Lung (tissue), 11 donors: ENCODE measurements at regions not wholly inside any gene's neighbourhood (a gene's known extent, or its start where the extent isn't known, plus 50 kb on each side); places are given as distances from the start of the nearest gene placed in this dataset.
A peak's percentile ranks its signal among the peaks of the same experiment; 100 is the strongest.

Experiments used
- ATAC-seq: fragments of 200-7000 bp; cut with Tn5 transposase; one replicate; pipeline ENCODE4 v1.9.1; 2020; ENCODE audit warnings: moderate number of reproducible peaks; ENCODE audit not compliant: insufficient read depth, low FRiP score
- DNase-seq, 3 donors: peaks; one replicate each; pipeline ENCODE4 v3.0.0-alpha.2; 2013 to 2017
- H3K27ac ChIP-seq, 2 donors: one replicate each; pipeline ENCODE4 v1.5.1; 2013; ENCODE audit warnings: mild to moderate bottlenecking in 2 of 2, moderate library complexity in 2 of 2, control low read depth in 1 of 2, inconsistent platforms in 1 of 2, low read depth in 1 of 2, low read length in 1 of 2
- H3K27me3 ChIP-seq, 3 donors: one replicate each; pipeline ENCODE4 v1.5.1; 2013; ENCODE audit warnings: low read length in 2 of 3; ENCODE audit not compliant: control insufficient read depth in 3 of 3, insufficient read depth in 3 of 3
- H3K36me3 ChIP-seq, 4 donors: one replicate each; pipeline ENCODE4 v1.5.1; 2013; ENCODE audit warnings: low read length in 4 of 4, mild to moderate bottlenecking in 1 of 4, moderate library complexity in 1 of 4; ENCODE audit not compliant: control insufficient read depth in 4 of 4, insufficient read depth in 4 of 4
- H3K4me1 ChIP-seq, 5 donors: one replicate each; pipeline ENCODE4 v1.5.1; 2013; ENCODE audit warnings: low read length in 5 of 5, mild to moderate bottlenecking in 2 of 5, moderate library complexity in 1 of 5; ENCODE audit not compliant: control insufficient read depth in 5 of 5, insufficient read depth in 5 of 5
- H3K4me3 ChIP-seq: one replicate; pipeline ENCODE4 v1.5.1; 2013; ENCODE audit warnings: mild to moderate bottlenecking, control low read depth, moderate library complexity
- H3K9ac ChIP-seq, 2 donors: one replicate each; pipeline ENCODE4 v1.5.1; 2013; ENCODE audit warnings: low read length in 2 of 2, control low read depth in 1 of 2; ENCODE audit not compliant: insufficient read depth in 1 of 2
- H3K9me3 ChIP-seq, 4 donors: one replicate each; pipeline ENCODE4 v1.5.1; 2013; ENCODE audit warnings: low read length in 3 of 4, mild to moderate bottlenecking in 1 of 4, moderate library complexity in 1 of 4; ENCODE audit not compliant: control insufficient read depth in 4 of 4, insufficient read depth in 3 of 4
- CTCF ChIP-seq: IDR thresholded peaks from 2 replicates; pipeline ENCODE4 v1.5.1; 2012; ENCODE audit warnings: mild to moderate bottlenecking; ENCODE audit errors: control extremely low read depth, extremely low read depth
- WGBS, 2 donors: extraction: QIAGEN DNeasy Blood & Tissue Kit; methylation state at CpG; one replicate each; pipeline ENCODE4 v1.1.7; 2013; 5-methylcytosine and 5-hydroxymethylcytosine counted together
- donor health status: control.
- donor health status: control.
- donor health status: Bipolar disorder and iron deficiency.
- donor health status: healthy.
- donor health status: DM: yes; HTN: yes; CAD: no.

GRCh38 chr15:87518957-87519356 lies 737.6 kb downstream of the NTRK3 start:
- H3K9me3 ChIP-seq: no peaks in the 10 kb centered on the region
- DNase-seq (no peak), ATAC-seq (no peak)
- H3K27ac ChIP-seq: no peak overlapping the region
- 69 to 80% methylated on average over 3 of the region's 3 CpGs for whole genome bisulfite sequencing, 2 donors
- no peaks in the 10 kb centered on the region for H3K36me3 ChIP-seq
- H3K4me3 ChIP-seq: no peak overlapping the region
- TF ChIP-seq CTCF: no peak
- no peaks in the 10 kb centered on the region for H3K27me3 ChIP-seq
- no peak overlapping the region for H3K9ac ChIP-seq
- no peaks in the 10 kb centered on the region for H3K4me1 ChIP-seq

- H3K4me3 ChIP-seq: no peak overlapping the region
- ATAC-seq (no peak), DNase-seq (no peak)
- H3K27me3 ChIP-seq: no peaks in the 10 kb centered on the region
- no peak overlapping the region for H3K27ac ChIP-seq
- H3K36me3 ChIP-seq: no peaks in the 10 kb centered on the region
- 81 to 86% methylated on average over 2 of the region's 2 CpGs for WGBS, 2 donors
- TF ChIP-seq CTCF: no peak
- H3K9me3 ChIP-seq: no peaks in the 10 kb centered on the region
- H3K9ac ChIP-seq: no peak overlapping the region
- peaks cover 0 to 5% (median 0%) of the 10 kb centered on the region in 5 donors for H3K4me1 ChIP-seq
These were observed 748.5 kb downstream of the NTRK3 start for GRCh38 chr15:87508086-87508485.

- DNase-seq: no peak
- no peak overlapping the region for H3K4me3 ChIP-seq
- H3K9me3 ChIP-seq: no peaks in the 10 kb centered on the region
- peak overlapping the region in 1 of 2 donors; percentile 12 for H3K27ac ChIP-seq
- no peak for ATAC-seq
- H3K9ac ChIP-seq: no peak overlapping the region
- peaks cover 0 to 4% (median 0%) of the 10 kb centered on the region in 5 donors for H3K4me1 ChIP-seq
- no peak for TF ChIP-seq CTCF
- no peaks in the 10 kb centered on the region for H3K27me3 ChIP-seq
- H3K36me3 ChIP-seq: no peaks in the 10 kb centered on the region
- 85 to 88% methylated on average over 2 of the region's 2 CpGs for WGBS, 2 donors
These were observed 754.4 kb downstream of the NTRK3 start for GRCh38 chr15:87502173-87502572.

- H3K36me3 ChIP-seq: no peaks in the 10 kb centered on the region
- WGBS, 2 donors: 62 to 79% methylated on average over 7 of the region's 7 CpGs
- H3K27ac ChIP-seq: no peak overlapping the region
- H3K27me3 ChIP-seq: no peaks in the 10 kb centered on the region
- no peak overlapping the region for H3K9ac ChIP-seq
- no peak for TF ChIP-seq CTCF
- H3K9me3 ChIP-seq: no peaks in the 10 kb centered on the region
- ATAC-seq (no peak), DNase-seq (no peak)
- H3K4me3 ChIP-seq: no peak overlapping the region
- peaks cover 0 to 14% (median 0%) of the 10 kb centered on the region in 5 donors for H3K4me1 ChIP-seq
These were observed 756.3 kb downstream of the NTRK3 start for GRCh38 chr15:87500240-87500639.
